NCI-H446 (cell line): ENCODE measurements at regions not wholly inside any gene's neighbourhood (a gene's known extent, or its start where the extent isn't known, plus 50 kb on each side); places are given as distances from the start of the nearest gene placed in this dataset.

Experiments used
- DNase-seq, 2 experiments: peaks; one replicate each; lab custom pipeline; 2025; lab: John Stamatoyannopoulos, UW

DNA sequence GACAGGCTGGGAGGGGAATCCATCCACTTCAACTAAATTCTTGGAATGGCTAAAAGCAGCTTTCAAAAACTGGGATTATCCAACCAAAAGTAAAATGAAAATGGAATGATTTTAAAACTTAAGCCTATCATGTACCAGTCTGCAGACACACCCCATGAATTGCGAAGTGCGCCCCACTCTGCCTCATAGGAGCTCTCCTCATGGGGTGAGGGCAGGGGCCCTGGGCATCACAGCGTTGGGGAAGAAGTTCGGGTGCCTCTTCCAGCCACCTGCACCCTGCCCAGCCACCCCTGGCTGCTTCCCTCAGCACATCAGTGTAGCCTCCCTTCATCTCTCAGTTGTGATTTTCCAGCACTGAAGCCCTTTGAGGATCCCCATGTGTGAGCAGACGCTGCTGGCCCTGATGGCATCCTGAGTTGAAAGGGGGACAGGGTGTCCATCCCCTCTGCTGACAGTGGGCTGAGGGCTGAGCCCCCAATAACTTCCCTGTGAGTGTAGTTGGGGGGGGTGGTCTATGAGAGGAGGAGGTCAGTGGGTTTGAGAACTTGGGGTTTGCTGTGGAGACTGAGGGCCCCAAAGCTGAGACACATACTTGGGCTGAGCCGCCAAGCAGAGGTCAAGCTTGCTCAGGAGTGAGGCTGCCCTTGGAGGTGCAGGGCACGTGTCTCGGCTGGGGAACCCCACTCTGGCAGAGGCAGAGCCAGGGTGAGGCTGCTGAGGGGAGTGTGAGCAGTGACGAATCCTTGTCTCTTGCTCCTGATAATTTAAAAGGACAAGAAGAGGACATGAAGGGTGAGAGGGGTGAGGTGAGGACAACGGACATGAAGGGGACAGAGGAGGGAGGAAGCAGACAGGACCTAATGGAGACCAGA lies 542.1 kb downstream of the TCERG1L start:
- DNase-seq: no peak

DNA sequence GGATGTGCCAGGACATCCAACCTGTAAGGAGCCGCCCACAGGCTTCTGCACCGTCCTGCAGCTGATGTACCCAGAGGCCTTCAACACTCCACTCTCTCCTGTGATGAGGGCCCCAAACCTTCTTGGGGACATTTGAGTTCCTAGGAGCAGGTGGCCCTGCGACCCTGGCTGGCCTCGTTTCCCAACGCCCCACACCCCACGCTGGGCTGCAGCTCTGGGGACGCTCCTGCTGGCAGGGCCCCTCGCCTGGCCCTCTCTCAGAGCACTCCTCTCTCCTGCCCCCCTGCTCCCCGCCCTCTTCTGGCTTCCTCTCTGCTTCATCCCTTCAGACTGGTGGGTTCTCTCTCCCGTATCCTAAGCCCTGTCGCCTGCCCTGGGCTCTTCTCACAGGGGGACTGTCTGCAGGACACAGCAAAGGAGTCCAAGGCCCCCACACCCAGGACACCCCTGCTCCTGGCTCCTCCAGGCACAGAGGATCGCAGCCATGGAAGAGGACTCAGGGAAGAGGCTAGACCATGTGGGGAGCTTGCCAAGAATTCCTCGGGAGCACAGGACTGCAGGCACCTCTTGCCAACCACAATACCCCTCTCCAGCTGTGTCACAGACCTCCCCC lies 541.4 kb downstream of the TCERG1L start:
- no peak for DNase-seq

DNA sequence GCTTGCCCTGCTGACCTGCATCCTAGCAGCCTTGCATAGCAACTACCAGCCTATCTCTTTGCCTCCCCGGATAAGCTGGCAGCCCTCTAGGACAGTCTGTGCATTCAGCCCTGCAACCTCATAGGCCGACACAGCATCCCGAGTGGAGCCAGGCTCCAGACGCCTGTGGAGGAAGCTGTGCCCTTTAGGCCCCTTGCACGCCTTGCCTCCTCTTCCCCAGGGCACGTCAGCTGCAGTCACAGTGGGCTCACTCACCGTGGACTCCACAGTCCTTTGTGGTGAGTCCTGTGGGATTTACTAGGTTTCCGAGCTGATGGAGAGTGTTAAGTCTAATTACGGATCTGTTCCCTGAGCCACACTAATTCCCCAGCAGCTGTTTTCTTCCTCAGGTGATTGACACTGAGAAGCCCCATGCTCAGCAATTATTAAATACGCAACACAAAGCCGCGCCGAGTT lies 540.0 kb downstream of the TCERG1L start:
- no peak for DNase-seq

DNA sequence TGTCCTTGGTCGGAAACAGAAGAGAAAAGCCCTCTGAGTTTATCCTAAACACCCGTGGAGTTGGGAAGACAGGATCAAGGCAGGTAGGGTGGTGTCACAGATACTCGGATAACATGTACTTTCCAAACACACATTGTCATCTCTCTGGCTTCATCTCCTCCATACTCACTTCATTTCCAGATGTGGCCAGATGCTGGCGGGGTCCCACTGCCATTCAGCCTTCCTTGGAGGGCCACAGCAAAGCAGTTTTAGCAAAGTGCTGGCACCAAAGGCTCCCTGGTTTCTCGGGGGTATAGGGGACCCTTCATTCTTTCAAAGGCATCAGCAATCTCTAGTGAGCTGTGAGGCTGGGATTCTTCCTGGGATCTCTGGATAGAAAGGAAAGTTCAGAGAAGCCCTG lies 539.5 kb downstream of the TCERG1L start:
- no peak for DNase-seq

DNA sequence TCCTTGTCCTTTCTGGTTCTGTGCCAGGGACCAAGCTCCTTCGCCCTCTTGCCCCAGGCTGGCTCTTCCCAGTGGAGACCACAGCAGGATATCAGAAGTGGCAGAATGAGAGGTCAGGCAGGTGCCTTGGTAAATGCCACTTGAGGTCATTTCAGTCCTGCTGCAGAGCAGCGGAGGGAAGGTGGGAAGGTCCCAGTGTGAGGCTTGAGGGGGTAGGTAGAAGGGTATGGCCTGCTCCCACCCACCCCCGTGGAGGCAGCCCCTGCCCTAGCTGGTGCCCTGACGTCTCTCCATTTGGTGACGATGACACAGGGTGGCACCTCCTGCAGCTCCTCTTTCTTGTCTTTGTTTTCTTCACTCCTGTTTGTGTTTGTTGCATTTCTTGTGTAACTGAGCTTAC lies 538.8 kb downstream of the TCERG1L start:
- DNase-seq: no peak

DNA sequence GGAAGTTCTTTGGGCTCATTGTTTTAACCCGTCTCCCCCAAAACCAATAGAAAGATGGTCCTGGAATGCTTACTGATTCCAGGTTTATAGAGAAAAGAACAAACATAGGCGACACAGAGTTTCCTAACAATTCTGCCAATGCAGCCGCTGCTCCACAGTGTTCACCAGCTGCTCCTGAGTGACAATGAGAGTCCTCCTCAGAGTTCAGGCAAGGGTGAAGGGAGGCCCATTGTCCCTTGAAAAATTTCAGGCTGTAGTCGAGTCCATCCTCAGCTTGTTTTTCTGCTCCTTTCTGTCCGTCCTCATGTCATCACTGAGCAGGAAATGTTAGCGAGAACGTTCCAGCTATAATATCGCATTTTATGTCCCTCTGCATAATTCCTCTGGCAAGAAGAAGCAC lies 537.6 kb downstream of the TCERG1L start:
- no peak for DNase-seq

DNA sequence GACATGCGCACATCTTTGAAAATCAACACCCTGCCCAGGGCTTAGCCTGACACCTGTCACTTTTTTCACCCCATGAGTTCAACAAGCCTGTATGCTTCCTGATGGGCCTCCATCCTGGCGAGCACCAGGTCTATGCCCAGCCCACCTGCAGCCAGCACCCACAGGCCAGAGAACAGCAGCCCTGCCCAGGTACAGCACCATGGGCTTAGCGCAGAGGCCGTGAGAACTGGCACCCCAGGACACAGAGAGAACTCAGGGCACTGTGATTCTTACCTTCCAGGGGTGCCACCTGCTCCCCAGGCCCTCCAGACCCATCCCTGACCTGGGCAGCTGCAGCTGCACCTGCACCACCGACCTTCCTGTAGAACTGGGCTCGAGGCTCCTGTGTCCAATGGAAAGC lies 536.6 kb downstream of the TCERG1L start:
- DNase-seq: no peak

DNA sequence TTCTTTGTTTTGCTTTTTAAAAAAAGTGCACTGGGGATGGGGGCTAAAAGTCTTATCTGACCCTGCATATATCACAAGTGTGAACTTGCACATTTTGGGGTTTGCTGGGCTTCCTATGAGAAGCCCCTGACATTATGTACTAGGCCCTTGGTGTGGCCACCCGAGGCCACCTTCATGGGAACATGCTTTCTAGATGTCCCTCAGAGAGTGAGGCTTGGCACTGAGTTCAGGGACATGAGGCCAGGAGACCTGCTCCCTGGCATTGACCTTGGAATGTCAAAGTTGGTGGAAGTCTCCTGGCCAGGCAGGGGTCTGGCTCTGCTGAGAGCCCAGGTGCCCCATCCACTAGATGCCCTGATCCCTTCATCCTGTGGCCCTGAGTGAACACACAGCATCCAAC lies 536.2 kb downstream of the TCERG1L start:
- DNase-seq: no peak

DNA sequence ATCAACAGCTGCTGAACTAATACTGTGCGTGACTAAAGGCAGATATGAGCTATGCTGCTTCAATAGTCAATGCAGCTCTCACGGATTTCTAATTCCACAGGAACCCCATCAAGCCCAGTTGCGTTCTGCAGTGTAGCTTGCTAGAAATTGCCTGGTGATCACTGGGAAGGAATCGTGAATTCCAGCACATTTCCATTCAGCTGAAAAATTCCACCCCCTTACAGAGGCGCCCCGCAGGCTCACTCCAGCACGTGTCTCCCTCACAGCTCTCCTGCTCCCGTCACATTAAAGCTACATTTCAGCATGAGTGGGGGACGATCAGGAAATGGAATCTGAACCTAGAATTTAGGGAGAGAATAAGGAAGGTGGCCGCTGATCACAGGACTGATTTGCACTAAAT lies 534.8 kb downstream of the TCERG1L start:
- DNase-seq: no peak

DNA sequence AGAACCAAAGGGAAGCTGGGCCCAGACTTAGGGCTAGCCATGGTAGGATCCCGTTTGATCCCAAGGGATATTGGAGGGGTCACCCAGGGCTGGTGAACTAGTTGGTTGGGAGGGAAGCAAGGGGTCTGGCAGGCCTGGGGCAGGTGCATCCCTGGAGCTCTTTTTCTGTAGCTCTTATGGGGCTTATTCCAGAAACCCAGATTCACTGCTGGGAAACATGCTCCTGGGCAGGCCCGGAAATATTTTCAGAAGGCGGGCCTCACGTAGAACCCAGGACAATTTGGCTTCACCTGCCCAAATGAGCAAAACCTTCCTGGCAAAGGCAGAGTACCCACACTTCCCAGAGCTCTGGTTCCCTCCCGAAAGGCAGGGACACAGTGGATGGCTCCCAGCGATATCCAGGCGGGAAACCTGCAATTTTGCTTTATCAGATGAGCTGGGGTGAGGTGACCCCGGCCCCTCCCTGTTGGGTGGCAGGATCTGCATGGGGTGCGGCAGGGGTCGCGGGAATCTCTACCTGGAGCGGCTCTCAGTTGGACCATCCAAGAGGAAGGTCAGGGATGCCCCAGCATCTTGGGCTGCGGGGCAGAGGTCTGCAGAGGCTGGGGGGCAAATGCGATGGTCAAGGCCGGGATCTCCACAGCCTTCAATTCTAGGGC lies 533.9 kb downstream of the TCERG1L start:
- DNase-seq: no peak

DNA sequence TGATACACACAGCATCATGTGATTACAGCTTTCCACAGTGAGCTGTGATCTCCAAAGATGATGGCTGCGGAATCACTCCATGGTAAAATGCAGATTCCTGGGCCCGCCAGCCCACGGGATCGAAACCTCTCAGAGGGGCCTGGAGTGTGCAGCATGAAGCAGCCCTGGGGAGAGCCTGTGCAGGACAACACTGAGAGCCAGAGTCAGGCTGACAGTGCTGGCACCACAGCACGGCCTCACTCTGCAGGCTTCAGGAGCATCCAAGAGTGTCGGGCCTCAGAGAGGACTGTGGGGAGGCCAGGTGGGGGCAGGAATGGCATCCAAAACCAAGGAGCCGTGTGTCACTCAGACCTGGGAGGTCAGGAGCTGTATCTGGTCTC lies 533.4 kb downstream of the TCERG1L start:
- DNase-seq: no peak

DNA sequence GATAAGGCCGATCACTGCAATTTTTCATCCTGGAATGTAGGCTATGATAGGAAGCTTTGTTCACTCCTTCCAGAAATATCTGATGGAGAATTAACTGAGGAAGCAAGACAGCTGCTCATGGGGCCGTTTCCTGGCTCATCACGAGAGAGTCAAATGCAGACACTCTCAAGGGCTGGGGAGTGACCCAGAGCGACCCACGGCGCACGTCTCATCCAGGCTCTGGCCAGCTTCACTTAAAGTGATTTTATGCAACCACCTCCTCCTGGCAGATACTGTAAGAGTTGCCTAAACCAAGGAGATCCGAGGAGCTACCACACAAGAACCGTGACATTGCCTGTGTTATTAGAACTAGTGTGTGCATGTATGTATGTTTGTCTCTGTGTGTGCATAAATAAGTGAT lies 530.8 kb downstream of the TCERG1L start:
- DNase-seq: no peak

DNA sequence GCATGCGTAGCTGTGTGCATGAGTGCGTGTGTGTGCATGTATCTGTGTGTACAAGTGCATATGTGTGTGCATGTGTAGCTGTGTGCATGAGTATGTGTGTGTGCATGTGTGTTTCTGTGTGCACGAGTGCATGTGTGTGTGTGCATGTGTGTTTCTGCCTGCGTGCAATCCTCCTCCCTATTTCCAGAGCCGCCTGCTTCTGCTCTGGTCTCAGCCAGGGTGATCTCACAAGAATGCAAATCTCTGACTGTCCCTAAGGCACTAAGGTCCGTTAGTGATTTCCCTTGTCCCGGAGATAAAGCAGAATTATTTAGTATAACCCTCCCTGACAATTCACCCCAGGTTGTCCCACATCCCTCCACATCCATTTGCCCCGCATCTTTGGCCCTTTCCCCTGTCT lies 530.3 kb downstream of the TCERG1L start:
- DNase-seq: no peak

DNA sequence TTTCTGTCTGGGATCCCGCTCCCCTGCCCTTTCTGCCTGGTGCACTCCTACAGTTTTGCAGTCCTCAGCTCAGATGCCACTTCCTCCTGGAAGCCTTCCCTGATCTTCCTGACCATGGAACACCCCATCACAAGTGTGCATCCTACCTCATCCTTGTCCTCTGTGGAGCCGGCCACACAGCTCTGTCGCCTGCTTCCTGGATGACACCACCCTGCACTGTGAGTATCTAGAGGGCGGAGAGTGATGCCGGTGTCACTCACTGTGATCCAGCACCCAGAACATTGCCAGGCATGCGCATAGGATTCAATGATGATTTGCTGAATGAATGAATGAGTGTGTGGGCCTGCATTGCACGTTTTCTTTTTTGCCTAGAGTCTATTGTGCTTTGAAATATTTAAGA lies 529.9 kb downstream of the TCERG1L start:
- no peak for DNase-seq

DNA sequence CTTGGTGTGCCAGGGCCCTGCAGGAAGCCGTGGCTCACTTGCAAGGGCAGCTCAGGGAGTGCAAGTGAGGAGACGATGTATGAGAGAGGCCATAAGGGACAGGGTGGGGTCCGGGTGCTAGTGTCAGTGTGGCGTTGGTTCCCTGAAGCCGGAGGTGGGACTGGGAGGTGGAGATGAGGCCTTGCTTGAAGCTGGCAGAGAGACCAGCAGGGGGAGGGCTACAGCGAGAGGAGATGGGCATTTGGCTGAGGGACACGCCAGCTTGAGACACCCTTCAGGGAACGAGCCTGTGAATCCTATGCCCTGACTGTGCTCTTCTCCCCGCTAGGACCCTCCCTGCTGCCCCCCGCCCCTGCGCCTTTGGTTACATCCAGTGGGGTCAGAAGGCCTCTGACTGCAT lies 529.1 kb downstream of the TCERG1L start:
- no peak for DNase-seq

DNA sequence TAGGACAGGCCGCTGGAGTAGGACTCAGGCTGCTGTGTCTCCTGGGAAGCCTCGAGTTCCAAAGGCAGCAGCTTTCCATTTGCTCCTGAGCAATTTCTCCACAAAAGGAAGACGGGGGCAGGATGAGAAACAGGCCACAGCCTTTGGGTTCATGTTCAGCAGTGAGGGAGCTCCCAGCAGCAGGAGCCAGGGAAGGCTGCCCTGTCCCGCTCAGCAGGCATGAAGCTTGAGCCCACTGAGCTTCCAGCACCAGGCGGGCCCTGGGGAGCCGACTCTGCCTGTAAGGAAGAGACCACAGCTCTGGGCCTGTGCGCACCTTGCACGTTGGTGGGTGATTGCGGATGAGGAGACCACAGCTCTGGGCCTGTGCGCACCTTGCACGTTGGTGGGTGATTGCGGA lies 527.2 kb downstream of the TCERG1L start:
- DNase-seq: no peak

DNA sequence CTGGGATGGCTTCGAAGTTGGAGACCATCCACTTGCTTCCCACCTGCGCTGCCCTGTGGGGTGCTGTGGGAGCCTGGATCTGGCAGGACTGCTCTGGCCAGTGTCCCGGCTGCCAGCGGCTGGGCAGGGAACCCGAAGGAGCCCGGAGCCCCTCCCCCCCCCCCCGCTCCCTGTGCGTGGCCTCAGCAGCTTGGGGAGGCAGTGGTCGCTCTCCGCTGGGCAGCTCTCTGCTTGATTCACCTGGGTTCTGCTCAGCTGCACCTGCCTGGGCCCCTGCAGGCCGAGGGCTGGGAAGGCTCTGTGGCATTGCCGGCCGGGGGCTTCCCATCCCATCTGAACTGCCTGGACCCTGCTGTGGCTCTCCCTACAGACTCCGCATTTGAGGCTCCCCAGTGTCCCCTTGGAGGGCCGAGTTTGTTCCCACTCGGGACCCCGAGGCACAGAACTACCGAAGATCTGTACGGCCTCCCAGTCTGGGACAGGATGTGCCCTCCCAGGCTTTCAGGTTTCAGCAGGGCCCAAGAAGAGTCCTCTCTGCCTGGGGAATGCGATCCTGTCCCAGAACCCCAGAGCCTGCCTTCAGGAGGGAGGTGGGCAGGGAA lies 525.1 kb downstream of the TCERG1L start:
- no peak for DNase-seq

DNA sequence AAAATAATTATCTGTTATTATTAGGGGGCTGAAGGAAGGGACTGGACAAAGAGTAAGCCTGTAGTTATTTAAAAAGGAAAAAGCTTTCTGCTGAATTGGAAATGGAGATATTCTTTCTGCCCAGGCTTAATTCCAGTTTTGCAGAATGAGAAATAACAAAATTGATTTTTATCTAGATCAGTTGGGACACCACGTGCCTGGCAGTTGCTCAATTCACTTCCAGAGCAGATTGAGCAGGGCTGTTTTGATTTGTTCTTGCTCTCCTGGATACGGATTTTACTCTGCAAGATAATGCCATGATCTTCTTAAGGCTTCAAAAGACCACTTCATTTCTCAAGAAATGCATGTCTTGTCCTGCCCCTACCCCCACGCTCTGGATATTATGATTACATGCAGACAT lies 524.3 kb downstream of the TCERG1L start:
- DNase-seq: no peak

DNA sequence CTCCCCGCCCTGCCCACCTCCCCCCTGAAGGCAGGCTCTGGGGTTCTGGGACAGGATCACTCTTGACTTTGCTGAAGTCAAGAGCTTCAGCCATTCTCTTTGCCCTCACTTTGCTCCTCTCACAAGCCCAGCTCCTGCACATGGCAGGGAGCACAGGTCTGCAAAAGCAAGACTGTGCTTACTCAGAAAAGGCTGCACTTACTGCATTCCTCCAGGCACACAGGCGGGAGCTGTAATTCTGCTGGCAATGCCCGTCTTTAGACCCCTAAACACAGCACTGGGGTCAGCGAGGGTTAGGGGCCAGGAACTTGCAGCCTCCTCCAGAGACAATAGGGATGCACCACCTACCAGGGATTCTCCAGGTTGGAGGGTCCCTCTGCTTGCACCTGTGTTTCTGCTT lies 523.7 kb downstream of the TCERG1L start:
- DNase-seq: no peak

DNA sequence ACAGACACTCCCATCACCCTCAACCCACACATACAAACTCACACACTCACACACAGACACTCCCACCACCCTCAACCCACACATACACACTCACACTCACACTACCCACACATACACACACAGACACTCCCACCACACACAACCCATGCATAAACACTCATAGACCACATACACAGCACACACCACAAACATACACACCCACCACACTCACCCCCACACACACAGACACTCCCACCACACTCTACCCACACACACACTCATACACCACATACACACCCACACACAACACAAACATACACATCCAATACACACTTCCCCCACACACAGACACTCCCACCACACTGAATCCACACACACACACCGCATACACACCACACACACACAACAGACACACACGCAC lies 521.2 kb downstream of the TCERG1L start:
- no peak for DNase-seq

DNA sequence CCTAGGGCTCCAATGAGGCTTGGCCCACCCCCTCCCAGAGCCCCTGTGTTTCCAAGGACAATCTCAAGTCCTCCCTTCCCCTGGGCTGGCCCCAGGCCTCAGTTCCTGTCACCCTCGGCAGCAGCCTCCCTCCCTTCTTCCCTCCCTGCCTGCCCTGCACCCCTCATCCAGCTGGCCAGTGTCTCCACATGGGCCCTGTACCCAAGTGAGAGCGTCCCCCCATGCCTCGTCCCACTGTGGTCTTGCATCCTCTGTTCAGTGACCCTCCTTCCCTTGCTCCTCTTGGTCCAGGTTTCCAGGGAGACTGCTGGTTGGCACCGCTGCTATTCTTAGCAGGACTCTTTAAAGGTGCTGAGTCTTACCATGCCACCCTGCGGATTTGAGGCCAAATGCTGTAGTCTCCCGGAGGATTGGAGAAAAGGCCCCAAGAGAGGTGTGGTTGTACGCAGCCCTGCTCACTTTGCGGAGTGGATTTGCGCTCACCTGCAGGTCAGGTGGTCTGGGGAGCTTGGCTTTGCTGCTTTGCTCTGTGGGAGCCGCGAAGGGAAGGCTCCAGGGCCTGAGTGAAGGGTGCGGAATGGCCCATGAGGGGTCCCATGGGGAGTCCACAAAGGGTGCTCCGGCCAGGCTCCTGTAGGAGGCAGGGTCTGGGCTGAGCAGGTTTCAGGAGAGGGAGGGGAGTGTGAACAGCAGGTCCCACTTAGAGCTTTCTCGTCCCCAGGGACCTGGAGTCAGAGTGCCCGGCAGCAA lies 519.2 kb downstream of the TCERG1L start:
- DNase-seq: no peak

DNA sequence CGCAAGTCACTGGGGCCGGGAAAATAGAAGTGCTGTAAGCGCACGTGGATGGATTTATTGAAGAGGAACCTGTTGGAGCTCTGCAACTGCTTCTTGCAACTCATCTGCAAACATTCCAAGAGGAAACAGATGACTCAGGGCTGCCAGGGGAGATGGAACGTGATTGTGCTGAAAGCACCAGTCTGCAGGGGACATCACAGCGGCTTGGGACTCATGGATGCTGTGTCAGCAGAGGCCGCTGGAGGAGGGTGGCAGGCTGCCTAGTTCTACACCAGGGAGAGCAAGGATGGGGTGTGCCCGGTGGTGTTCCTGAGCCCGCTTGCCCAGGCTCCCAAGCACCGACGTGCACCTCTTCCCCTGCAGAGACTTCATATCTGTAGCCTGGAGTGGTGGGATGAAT lies 515.7 kb downstream of the TCERG1L start:
- DNase-seq: no peak
